ENCODE measurements at regions not wholly inside any gene's neighbourhood (a gene's known extent, or its start where the extent isn't known, plus 50 kb on each side); places are given as distances from the start of the nearest gene placed in this dataset.

GRCh38 chrX:43423876-43424275, 232.2 kb upstream of the MAOA start:
- Mint-ChIP-seq H3K27me3 (ENCODE audit: insufficient read depth, unreplicated experiment) (no peaks in the 10 kb centered on the region), H3K27ac (ENCODE audit: unreplicated experiment) (no peak overlapping the region), H3K4me3 (ENCODE audit: unreplicated experiment) (no peak overlapping the region), H3K9me3 (ENCODE audit: unreplicated experiment) (peaks cover 7% of the 10 kb centered on the region), H3K4me1 (ENCODE audit: low read depth, unreplicated experiment) (no peaks in the 10 kb centered on the region), H3K36me3 (ENCODE audit: insufficient read depth, unreplicated experiment) (no peaks in the 10 kb centered on the region)
- BruUV-seq (replicated peaks), result no TSS peak
- Histone ChIP-seq H3K36me3 (ENCODE audit: control insufficient read depth, insufficient read depth, low read length) (no peaks in the 10 kb centered on the region), H3K4me3 (ENCODE audit: low read depth, low read length) (no peak overlapping the region), H3K27me3 (replicated peaks; ENCODE audit: control insufficient read depth, insufficient read depth, low read length) (no peaks in the 10 kb centered on the region), H3K4me1 (no peaks in the 10 kb centered on the region), H3K9me3 (no peaks in the 10 kb centered on the region)
- ChIA-PET POLR2A (no interaction called here), CTCF (no interaction called here)
- TF ChIP-seq, protein P1, sequence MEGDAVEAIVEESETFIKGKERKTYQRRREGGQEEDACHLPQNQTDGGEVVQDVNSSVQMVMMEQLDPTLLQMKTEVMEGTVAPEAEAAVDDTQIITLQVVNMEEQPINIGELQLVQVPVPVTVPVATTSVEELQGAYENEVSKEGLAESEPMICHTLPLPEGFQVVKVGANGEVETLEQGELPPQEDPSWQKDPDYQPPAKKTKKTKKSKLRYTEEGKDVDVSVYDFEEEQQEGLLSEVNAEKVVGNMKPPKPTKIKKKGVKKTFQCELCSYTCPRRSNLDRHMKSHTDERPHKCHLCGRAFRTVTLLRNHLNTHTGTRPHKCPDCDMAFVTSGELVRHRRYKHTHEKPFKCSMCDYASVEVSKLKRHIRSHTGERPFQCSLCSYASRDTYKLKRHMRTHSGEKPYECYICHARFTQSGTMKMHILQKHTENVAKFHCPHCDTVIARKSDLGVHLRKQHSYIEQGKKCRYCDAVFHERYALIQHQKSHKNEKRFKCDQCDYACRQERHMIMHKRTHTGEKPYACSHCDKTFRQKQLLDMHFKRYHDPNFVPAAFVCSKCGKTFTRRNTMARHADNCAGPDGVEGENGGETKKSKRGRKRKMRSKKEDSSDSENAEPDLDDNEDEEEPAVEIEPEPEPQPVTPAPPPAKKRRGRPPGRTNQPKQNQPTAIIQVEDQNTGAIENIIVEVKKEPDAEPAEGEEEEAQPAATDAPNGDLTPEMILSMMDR (IDR thresholded peaks at IDR 0.05; ENCODE audit: insufficient read depth in 1 of 2, low read depth in 1 of 2, low read length in 1 of 2, severe bottlenecking in 1 of 2, unreplicated experiment in 1 of 2), result no peak
- intact Hi-C loops (cut with micrococcal nuclease; ENCODE audit: unreplicated experiment), result no loop called here
- no peak for DNase-seq

DNA sequence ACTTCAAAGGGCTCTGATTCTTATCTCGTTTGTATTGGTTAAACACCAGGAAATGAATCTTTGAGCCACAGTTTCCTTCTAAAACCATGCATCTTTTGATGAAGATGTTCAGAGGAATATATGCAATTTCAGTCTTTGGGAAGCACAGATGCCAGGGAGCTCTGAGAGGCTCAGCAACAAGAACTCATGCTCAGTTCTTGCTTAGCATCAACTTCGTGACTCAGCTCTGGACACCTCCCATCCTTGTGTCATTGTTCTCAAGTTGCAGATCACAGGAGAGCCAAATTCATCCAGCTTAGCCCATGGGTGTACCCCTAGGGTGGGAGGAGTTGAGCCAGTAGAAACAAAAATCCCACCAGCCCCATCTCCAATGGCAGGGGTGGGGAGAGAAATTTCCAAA, 219.6 kb upstream of the MAOA start:
- no TSS peak for BruUV-seq (replicated peaks)
- H3K27me3 ChIP-seq (replicated peaks; ENCODE audit: control insufficient read depth, insufficient read depth, low read length), result no peaks in the 10 kb centered on the region
- no peaks in the 10 kb centered on the region for H3K4me1 ChIP-seq
- H3K4me3 ChIP-seq (ENCODE audit: low read depth, low read length), result no peak overlapping the region
- no peaks in the 10 kb centered on the region for H3K36me3 Mint-ChIP-seq (ENCODE audit: insufficient read depth, unreplicated experiment)
- H3K4me1 Mint-ChIP-seq (ENCODE audit: low read depth, unreplicated experiment), result no peaks in the 10 kb centered on the region
- H3K9me3 Mint-ChIP-seq (ENCODE audit: unreplicated experiment), result no peaks in the 10 kb centered on the region
- no peak for DNase-seq
- TF ChIP-seq, protein P1 (IDR thresholded peaks at IDR 0.05; ENCODE audit: insufficient read depth in 1 of 2, low read depth in 1 of 2, low read length in 1 of 2, severe bottlenecking in 1 of 2, unreplicated experiment in 1 of 2), result no peak
- no peaks in the 10 kb centered on the region for H3K9me3 ChIP-seq
- H3K4me3 Mint-ChIP-seq (ENCODE audit: unreplicated experiment), result no peak overlapping the region
- H3K36me3 ChIP-seq (ENCODE audit: control insufficient read depth, insufficient read depth, low read length), result no peaks in the 10 kb centered on the region
- CTCF ChIA-PET, result no interaction called here
- intact Hi-C loops (cut with micrococcal nuclease; ENCODE audit: unreplicated experiment), result no loop called here
- no peak overlapping the region for H3K27ac Mint-ChIP-seq (ENCODE audit: unreplicated experiment)
- H3K27me3 Mint-ChIP-seq (ENCODE audit: insufficient read depth, unreplicated experiment), result no peaks in the 10 kb centered on the region
- POLR2A ChIA-PET, result no interaction called here

DNA sequence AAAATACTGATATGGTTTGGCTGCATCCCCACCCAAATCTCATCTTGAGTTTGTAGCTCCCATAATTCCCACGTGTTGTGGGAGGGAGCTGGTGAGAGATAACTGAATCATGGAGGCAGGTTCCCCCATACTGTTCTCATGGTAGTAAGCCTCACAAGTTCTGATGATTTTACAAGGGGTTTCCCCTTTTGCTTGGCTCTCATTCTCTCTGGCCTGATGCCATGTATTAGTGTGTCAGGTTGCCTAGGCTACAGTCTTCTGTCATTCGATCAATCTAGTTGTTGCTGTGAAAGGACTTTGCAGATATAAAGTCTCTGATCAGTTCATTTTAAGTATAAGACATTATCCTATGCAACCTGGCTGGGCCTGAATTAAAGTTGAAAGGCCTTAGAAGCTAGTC, 209.3 kb upstream of the MAOA start:
- POLR2A ChIA-PET, result no interaction called here

More for the DNA sequence above, 209.3 kb upstream of the MAOA start:
- intact Hi-C loops (cut with micrococcal nuclease; ENCODE audit: unreplicated experiment), result no loop called here
- CTCF ChIA-PET, result no interaction called here
- no peaks in the 10 kb centered on the region for H3K9me3 Mint-ChIP-seq (ENCODE audit: unreplicated experiment)
- no peaks in the 10 kb centered on the region for H3K4me1 Mint-ChIP-seq (ENCODE audit: low read depth, unreplicated experiment)
- BruUV-seq (replicated peaks), result no TSS peak
- no peaks in the 10 kb centered on the region for H3K27me3 Mint-ChIP-seq (ENCODE audit: insufficient read depth, unreplicated experiment)
- Histone ChIP-seq H3K36me3 (ENCODE audit: control insufficient read depth, insufficient read depth, low read length) (no peaks in the 10 kb centered on the region), H3K27me3 (replicated peaks; ENCODE audit: control insufficient read depth, insufficient read depth, low read length) (no peaks in the 10 kb centered on the region), H3K4me1 (no peaks in the 10 kb centered on the region), H3K9me3 (no peaks in the 10 kb centered on the region), H3K4me3 (ENCODE audit: low read depth, low read length) (no peak overlapping the region)
- H3K27ac Mint-ChIP-seq (ENCODE audit: unreplicated experiment), result no peak overlapping the region
- TF ChIP-seq, protein P1 (IDR thresholded peaks at IDR 0.05; ENCODE audit: insufficient read depth in 1 of 2, low read depth in 1 of 2, low read length in 1 of 2, severe bottlenecking in 1 of 2, unreplicated experiment in 1 of 2), result no peak
- H3K36me3 Mint-ChIP-seq (ENCODE audit: insufficient read depth, unreplicated experiment), result no peaks in the 10 kb centered on the region
- no peak overlapping the region for H3K4me3 Mint-ChIP-seq (ENCODE audit: unreplicated experiment)
- DNase-seq, result no peak

Measured in Caco-2 (cell line).